ENCODE measurements at regions not wholly inside any gene's neighbourhood (a gene's known extent, or its start where the extent isn't known, plus 50 kb on each side); places are given as distances from the start of the nearest gene placed in this dataset.

DNA sequence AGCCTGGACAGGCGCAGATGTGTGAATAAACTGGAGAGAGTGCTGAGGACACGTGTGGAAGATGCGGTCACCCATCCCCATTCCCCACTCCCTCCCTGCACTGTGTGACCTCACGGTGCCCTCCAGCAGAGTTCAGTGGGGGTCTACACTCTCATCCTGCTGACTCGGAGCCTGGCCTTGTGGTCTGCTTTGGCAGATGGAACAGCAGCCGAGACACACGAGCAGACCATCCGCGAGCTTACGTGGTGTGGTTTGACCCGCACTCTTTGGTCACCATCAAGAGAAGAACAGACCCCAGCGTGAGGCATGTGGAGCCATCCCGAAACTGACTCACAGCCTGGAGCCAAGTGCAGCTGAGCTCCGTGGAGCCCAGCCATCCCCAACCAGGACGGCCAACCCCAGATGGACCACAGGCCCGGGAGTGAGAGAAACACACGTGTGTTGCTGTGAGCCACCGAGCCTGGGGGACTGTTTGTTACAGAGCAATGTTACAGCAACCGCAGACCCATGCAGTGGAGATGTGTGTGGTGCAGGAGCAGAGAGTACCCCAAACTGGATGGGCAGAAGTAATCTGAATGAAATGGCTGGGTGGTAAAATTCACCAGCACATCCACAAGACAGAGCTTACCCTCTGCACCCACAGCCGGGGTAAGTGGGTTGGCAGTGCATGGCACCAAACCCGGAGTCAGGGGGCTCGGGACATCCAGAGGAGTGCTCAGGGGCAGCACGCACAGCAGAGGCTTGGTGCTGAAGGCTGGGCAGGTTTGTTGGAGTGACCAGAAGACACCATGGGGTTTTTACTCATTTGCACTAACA, 90.7 kb downstream of the RTL6 start:
- 83 to 84% methylated on average over 23 of the region's 23 CpGs for WGBS, 2 donors

DNA sequence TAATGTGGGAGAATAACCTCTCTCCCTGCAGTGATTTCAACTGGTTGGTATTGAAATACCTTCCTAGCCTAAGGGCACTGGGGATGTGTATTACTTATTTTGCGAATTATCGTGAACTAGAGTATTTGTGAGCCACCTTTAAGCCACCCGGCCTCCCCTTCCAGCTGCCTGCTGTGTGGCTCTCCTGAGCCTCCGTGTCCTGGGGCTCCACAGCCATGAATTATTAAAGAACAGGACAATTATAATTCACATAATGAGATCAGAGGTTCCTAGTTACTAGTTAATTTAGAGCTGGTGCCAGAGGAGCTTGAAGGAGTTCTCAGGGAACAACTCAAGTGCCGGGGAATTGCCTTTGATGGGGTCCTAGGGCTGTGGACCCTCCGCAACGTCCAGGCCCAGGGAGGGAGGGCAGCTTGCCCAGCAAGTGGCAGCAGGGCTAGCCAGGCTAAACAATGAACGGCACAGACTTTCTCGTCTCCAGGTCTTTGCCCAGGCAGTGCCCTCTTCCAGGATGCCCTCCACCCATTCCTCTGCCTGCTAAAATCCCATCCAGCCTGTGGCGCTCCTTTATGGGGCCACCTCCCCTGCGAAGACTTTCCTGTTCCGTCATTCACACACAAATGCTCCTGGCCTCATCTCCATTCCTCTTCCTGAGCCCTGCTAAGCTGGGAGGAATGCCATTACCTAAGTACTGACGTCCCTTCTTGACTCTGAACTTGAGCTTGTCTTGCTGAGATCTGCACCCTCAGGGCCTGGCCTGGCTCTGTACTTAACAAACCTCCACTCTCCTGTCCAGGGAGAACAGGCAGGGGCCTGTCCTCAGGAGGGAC, 91.5 kb downstream of the RTL6 start:
- WGBS, 2 donors, result 68 to 75% methylated on average over 13 of the region's 13 CpGs
- DNase-seq (ENCODE audit: low spot score in 2 of 2), result no peak

More for the DNA sequence above, 90.7 kb downstream of the RTL6 start:
- TF ChIP-seq POLR2A (IDR thresholded peaks at IDR 0.05) (no peak), EP300 (IDR thresholded peaks at IDR 0.05) (no peak)
- TF ChIP-seq, protein P1, sequence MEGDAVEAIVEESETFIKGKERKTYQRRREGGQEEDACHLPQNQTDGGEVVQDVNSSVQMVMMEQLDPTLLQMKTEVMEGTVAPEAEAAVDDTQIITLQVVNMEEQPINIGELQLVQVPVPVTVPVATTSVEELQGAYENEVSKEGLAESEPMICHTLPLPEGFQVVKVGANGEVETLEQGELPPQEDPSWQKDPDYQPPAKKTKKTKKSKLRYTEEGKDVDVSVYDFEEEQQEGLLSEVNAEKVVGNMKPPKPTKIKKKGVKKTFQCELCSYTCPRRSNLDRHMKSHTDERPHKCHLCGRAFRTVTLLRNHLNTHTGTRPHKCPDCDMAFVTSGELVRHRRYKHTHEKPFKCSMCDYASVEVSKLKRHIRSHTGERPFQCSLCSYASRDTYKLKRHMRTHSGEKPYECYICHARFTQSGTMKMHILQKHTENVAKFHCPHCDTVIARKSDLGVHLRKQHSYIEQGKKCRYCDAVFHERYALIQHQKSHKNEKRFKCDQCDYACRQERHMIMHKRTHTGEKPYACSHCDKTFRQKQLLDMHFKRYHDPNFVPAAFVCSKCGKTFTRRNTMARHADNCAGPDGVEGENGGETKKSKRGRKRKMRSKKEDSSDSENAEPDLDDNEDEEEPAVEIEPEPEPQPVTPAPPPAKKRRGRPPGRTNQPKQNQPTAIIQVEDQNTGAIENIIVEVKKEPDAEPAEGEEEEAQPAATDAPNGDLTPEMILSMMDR (IDR thresholded peaks at IDR 0.05), result no peak
- H3K9me3 ChIP-seq, result no peaks in the 10 kb centered on the region
- H3K27me3 ChIP-seq, result no peaks in the 10 kb centered on the region
- no peak overlapping the region for H3K27ac ChIP-seq
- H3K4me3 ChIP-seq, result no peak overlapping the region
- no peak for DNase-seq (ENCODE audit: low spot score in 2 of 2)
- H3K4me1 ChIP-seq, result no peaks in the 10 kb centered on the region
- no peaks in the 10 kb centered on the region for H3K36me3 ChIP-seq

DNA sequence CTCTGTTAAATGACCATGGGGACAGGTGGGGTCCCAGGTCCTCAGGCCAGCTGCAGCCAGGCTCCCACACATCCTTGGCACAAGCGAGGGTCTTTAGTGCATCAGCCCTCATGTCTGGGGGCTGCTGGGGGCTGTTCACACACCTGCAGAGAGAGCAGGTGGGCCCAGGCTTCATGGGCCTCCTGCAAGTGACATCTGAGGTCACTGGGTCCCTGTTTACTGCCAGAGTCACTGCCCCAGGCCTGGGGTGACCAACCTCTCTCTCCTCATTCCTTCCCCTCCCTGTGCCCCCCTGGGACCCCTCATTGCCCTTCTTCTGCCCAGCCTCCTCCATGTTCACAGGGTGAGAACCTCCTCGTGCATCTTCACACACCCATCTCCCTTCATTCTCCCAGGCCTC, 92.4 kb downstream of the RTL6 start:
- 79 to 89% methylated on average over 2 of the region's 2 CpGs for WGBS, 2 donors
- Histone ChIP-seq H3K4me3 (no peak overlapping the region), H3K27ac (no peak overlapping the region), H3K9me3 (no peaks in the 10 kb centered on the region), H3K27me3 (no peaks in the 10 kb centered on the region), H3K36me3 (no peaks in the 10 kb centered on the region), H3K4me1 (no peaks in the 10 kb centered on the region)
- TF ChIP-seq, protein P1 (IDR thresholded peaks at IDR 0.05), result no peak
- TF ChIP-seq POLR2A (IDR thresholded peaks at IDR 0.05) (no peak), EP300 (IDR thresholded peaks at IDR 0.05) (no peak)
- DNase-seq (ENCODE audit: low spot score in 2 of 2), result no peak

More for the DNA sequence above, 91.5 kb downstream of the RTL6 start:
- H3K27me3 ChIP-seq, result no peaks in the 10 kb centered on the region
- H3K4me3 ChIP-seq, result no peak overlapping the region
- H3K36me3 ChIP-seq, result no peaks in the 10 kb centered on the region
- no peaks in the 10 kb centered on the region for H3K9me3 ChIP-seq
- TF ChIP-seq POLR2A (IDR thresholded peaks at IDR 0.05), result no peak
- TF ChIP-seq EP300 (IDR thresholded peaks at IDR 0.05), result no peak
- TF ChIP-seq, protein P1 (IDR thresholded peaks at IDR 0.05), result no peak
- no peaks in the 10 kb centered on the region for H3K4me1 ChIP-seq
- no peak overlapping the region for H3K27ac ChIP-seq

DNA sequence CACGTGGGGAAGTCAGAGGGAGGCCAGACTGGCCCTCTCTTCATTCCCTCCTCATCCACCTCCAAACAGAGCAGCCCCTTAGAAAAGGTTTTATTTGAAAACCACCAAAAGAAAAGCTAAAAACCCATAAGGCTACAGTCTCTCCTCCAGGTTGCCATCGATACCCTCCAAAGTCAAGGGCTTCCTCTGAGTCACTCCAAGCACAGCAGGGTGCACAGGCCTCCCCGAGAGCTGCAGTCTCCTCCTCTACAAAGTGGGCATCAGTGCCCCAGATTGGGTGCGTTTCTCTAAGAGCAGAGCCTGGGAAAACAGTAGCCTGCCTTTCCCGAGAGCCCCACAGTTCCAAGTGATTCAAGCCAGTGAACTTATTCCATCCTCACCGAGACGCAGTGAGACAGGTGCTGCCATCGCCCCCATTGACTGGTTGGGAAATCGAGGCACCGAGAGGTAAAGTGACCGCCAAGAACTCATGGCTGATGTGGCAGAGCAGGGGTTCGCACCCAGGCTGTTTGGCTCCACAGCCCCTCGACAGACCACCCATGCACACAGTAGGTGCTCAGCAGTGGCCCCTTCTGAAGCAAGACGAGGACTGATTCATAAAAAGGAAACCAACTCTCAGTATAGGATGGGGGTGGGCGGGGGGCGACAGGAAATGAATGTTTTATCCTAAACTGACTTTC, 91.7 kb upstream of the SHISAL1 start:
- H3K27ac ChIP-seq, result no peak overlapping the region
- no peaks in the 10 kb centered on the region for H3K9me3 ChIP-seq
- TF ChIP-seq POLR2A (IDR thresholded peaks at IDR 0.05), result no peak
- TF ChIP-seq, protein P1 (IDR thresholded peaks at IDR 0.05), result no peak
- no peak for TF ChIP-seq EP300 (IDR thresholded peaks at IDR 0.05)
- DNase-seq (ENCODE audit: low spot score in 2 of 2), result no peak
- H3K36me3 ChIP-seq, result no peaks in the 10 kb centered on the region
- H3K4me1 ChIP-seq, result no peaks in the 10 kb centered on the region
- 85 to 86% methylated on average over 16 of the region's 16 CpGs for WGBS, 2 donors
- H3K27me3 ChIP-seq, result no peaks in the 10 kb centered on the region
- no peak overlapping the region for H3K4me3 ChIP-seq

Data from tibial nerve (tissue), 4 donors.